ENCODE measurements at regions not wholly inside any gene's neighbourhood (a gene's known extent, or its start where the extent isn't known, plus 50 kb on each side); places are given as distances from the start of the nearest gene placed in this dataset.

DNA sequence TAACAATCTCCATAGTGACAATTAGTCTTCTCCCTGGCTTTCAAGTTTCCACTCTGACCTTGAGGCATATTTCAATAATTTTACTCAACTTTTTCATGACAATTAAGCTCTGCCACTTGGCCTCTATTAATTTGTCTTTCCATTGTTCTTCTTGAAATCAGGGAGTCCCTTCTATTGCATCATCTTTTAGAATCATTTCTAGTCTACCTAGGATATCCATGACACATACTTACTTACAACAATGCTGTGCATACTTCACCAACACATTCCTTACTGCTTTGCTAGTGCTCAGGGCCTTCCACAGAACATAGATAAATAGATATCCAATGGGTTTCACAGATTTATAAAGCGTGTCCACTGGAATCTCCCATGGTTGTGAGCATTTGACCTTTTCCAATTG, 331.5 kb upstream of the LRP1B start:
- TF ChIP-seq SIN3A (IDR thresholded peaks at IDR 0.05; ENCODE audit: borderline replicate concordance, insufficient read depth, low read length) = no peak
- TF ChIP-seq, protein P1, sequence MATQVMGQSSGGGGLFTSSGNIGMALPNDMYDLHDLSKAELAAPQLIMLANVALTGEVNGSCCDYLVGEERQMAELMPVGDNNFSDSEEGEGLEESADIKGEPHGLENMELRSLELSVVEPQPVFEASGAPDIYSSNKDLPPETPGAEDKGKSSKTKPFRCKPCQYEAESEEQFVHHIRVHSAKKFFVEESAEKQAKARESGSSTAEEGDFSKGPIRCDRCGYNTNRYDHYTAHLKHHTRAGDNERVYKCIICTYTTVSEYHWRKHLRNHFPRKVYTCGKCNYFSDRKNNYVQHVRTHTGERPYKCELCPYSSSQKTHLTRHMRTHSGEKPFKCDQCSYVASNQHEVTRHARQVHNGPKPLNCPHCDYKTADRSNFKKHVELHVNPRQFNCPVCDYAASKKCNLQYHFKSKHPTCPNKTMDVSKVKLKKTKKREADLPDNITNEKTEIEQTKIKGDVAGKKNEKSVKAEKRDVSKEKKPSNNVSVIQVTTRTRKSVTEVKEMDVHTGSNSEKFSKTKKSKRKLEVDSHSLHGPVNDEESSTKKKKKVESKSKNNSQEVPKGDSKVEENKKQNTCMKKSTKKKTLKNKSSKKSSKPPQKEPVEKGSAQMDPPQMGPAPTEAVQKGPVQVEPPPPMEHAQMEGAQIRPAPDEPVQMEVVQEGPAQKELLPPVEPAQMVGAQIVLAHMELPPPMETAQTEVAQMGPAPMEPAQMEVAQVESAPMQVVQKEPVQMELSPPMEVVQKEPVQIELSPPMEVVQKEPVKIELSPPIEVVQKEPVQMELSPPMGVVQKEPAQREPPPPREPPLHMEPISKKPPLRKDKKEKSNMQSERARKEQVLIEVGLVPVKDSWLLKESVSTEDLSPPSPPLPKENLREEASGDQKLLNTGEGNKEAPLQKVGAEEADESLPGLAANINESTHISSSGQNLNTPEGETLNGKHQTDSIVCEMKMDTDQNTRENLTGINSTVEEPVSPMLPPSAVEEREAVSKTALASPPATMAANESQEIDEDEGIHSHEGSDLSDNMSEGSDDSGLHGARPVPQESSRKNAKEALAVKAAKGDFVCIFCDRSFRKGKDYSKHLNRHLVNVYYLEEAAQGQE (IDR thresholded peaks at IDR 0.05; ENCODE audit: insufficient read depth in 1 of 2, low read depth in 2 of 2, low read length in 2 of 2) = no peak

DNA sequence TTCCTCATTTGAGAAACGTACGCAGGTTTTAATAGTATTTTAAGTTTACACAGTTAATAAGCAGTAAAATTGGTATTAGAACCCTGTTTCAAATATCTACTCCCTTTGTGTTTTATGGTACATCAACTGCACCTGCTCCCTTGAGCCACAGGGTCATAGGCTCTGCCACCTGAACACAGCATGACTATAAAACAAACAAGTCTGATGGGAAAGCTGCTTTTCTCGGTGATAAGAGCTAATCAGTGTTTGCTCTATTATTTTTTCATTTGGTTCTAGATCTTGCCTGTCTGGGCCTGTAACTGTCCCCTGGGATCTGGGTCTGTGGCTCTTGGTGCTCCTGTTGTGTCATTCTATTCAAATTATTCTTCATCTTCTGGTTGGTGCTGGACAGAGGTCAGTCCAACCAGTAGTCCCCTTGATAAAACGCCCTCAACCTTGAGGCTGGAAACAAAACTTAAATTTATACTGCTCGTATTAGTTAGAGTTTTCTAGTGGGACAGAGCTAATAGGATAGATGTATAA, 314.8 kb upstream of the LRP1B start:
- TF ChIP-seq SIN3A (IDR thresholded peaks at IDR 0.05; ENCODE audit: borderline replicate concordance, insufficient read depth, low read length) = no peak
- no peak for TF ChIP-seq TAF1 (IDR thresholded peaks at IDR 0.05; ENCODE audit: borderline replicate concordance, insufficient read depth, low read length)
- TF ChIP-seq, protein P1 (IDR thresholded peaks at IDR 0.05; ENCODE audit: insufficient read depth in 1 of 2, low read depth in 2 of 2, low read length in 2 of 2) = no peak
- TF ChIP-seq FOXP2 (optimal IDR thresholded peaks at IDR 0.05; ENCODE audit: borderline replicate concordance, extremely low read depth, extremely low read length, insufficient read depth) = no peak
- TF ChIP-seq POLR2AphosphoS5 (IDR thresholded peaks at IDR 0.05; ENCODE audit: low read depth, low read length) = no peak

DNA sequence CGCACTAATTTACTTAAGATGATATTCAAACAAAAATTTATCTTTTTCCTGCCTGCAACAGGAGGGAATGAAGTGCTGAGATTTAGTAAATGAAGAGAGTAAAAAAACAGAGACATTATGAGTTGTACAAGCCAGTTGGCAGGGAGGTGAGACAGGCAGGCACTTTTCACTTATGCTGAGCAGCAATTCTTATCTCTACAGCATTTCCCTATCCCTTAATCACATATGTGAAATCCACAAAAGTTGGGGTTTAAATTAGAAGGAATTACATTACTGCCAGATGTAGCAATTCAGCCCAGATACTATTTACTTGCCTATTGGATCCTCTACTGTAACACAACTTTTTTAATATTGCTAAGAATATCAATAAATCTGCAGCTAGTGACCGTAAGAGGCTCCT, 314.2 kb upstream of the LRP1B start:
- no peak for TF ChIP-seq SIN3A (IDR thresholded peaks at IDR 0.05; ENCODE audit: borderline replicate concordance, insufficient read depth, low read length)
- TF ChIP-seq POLR2AphosphoS5 (IDR thresholded peaks at IDR 0.05; ENCODE audit: low read depth, low read length) = no peak
- TF ChIP-seq FOXP2 (optimal IDR thresholded peaks at IDR 0.05; ENCODE audit: borderline replicate concordance, extremely low read depth, extremely low read length, insufficient read depth) = no peak

DNA sequence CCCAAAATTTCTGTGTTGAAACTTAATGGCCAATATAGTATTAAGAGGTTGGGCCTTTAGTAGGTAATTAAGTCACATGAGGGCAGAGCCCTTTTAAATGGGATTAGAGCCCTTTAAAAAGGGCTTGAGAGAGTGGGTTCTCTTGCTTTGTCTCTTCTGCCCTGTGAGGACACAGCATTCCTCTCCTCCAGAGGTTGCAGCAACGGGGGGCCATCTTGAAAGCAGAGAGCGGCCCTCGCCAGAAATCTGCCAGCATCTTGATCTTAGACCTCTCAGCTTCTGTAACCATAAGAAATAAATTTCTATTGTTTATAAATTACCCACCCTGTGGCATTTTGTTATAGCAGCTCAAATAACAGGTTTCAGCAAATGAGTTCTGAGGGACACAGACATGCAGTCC, 305.0 kb upstream of the LRP1B start:
- no peak for TF ChIP-seq TAF1 (IDR thresholded peaks at IDR 0.05; ENCODE audit: borderline replicate concordance, insufficient read depth, low read length)
- TF ChIP-seq SIN3A (IDR thresholded peaks at IDR 0.05; ENCODE audit: borderline replicate concordance, insufficient read depth, low read length) = no peak
- no peak for TF ChIP-seq POLR2AphosphoS5 (IDR thresholded peaks at IDR 0.05; ENCODE audit: low read depth, low read length)
- TF ChIP-seq, protein P1 (IDR thresholded peaks at IDR 0.05; ENCODE audit: insufficient read depth in 1 of 2, low read depth in 2 of 2, low read length in 2 of 2) = no peak

DNA sequence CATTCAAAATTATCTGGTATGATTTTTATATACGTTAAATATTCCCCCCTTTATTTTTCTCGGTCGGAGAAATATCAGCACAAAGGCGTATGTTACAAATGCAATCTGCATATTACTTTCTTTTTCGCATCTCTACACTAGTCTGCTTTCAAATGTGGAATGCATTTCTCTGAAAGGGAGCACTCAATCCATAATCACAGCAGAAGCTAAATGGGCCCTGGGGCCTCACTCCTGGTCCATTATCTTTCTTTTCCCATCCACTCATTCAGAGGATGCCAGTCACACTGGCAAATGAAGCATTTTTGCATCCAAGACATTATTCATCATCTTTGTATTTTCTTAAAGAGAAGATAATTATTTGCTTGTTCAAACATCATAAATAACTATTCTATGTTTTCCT, 295.2 kb upstream of the LRP1B start:
- TF ChIP-seq TAF1 (IDR thresholded peaks at IDR 0.05; ENCODE audit: borderline replicate concordance, insufficient read depth, low read length) (no peak), POLR2AphosphoS5 (IDR thresholded peaks at IDR 0.05; ENCODE audit: low read depth, low read length) (no peak), SIN3A (IDR thresholded peaks at IDR 0.05; ENCODE audit: borderline replicate concordance, insufficient read depth, low read length) (no peak)

DNA sequence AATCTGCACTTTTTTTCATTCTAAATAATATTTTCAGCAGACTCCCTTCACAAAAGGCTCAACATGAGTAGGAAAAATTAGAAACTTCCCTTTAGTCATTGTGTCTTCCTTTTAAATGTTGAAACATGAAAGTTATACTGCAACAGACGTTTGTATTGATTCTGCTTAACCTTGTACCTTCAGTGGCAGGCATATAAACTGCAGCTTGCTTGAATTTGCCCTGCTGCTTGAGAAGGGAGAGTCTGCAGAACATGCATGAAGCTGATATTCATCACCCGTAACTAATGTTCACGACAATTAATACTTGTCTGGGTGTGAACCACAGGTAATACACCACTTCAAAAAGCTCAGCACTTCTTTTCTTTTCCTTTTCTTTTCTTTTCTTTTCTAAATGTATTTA, 294.7 kb upstream of the LRP1B start:
- TF ChIP-seq TAF1 (IDR thresholded peaks at IDR 0.05; ENCODE audit: borderline replicate concordance, insufficient read depth, low read length) = no peak
- TF ChIP-seq, protein P1 (IDR thresholded peaks at IDR 0.05; ENCODE audit: insufficient read depth in 1 of 2, low read depth in 2 of 2, low read length in 2 of 2) = no peak
- TF ChIP-seq SIN3A (IDR thresholded peaks at IDR 0.05; ENCODE audit: borderline replicate concordance, insufficient read depth, low read length) = no peak
- TF ChIP-seq FOXP2 (optimal IDR thresholded peaks at IDR 0.05; ENCODE audit: borderline replicate concordance, extremely low read depth, extremely low read length, insufficient read depth) = no peak
- no peak for TF ChIP-seq POLR2AphosphoS5 (IDR thresholded peaks at IDR 0.05; ENCODE audit: low read depth, low read length)
